HG03439 (cell line): ENCODE measurements at regions not wholly inside any gene's neighbourhood (a gene's known extent, or its start where the extent isn't known, plus 50 kb on each side); places are given as distances from the start of the nearest gene placed in this dataset.
"Not testable (repeated sequence)": the region's sequence is repeated elsewhere in the genome, so short reads cannot be mapped to it uniquely, and the experiment has no call there.

Experiments used
- ATAC-seq: cut with Tn5 transposase; IDR thresholded peaks from one replicate; pipeline ENCODE4 v1.9.1; 2021; ENCODE audit warnings: mild to moderate bottlenecking, moderate library complexity; ENCODE audit not compliant: unreplicated experiment

DNA sequence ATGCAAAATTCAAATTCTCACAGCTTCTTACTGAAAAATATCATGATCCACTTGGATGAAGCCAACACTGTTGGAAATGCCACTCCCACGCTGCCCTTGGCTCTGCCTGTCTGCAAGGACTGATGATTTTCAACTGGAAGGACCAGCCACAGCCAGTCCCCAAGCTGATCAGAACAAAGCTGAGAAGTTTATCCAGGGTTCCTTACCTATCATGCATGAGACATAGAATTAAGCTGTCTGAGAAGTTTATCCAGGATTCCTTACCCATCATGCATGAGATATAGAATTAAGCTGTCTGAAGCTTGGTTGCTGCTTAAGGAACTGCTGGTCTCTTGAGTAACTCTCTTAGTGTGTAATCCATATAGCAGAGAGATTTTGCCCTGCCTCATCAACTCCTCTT is 159.8 kb upstream of the TMEM260 start:
- no peak for ATAC-seq

DNA sequence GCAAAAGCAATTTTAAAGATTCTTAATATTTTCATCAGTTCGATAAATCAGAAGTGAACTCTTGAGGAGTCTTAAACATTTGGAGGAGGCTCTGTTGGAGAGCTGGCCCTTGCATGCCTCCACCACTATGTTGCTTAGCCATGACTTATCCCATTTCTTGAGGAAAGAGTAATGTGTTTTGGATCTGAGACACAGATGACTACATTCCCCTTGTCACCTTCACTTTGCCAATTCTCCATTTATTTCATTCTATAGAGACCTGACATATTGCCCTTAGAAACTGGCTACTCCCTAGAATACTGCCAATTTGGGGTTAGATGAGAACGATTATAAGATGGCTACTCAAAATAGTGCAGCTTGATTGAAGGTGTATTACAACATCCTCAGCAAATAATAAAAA is 157.4 kb upstream of the TMEM260 start:
- ATAC-seq: no peak

DNA sequence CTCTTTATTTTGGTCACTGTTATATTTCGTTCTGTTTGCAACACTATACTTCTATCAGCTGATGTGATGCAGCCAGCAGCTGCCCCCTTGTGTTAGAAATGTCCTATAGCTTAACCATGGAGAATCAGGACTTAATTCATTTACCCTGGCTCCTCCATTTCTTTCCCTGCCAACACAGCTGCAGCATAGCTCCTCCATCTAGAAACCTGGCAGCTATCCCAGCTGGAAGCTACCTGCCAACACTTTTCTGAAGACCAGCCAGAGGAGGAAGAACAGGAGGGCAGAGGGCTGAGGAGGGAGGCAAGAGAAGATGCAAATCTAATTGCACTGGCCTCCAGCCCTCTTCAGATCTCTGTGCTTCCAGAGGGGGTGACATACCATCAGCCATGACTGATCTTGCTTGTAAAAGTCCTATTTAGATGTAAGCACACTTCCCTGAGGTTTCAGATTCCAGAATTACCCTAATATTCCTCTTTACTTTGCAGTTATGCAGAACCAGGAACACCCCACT is 156.8 kb upstream of the TMEM260 start:
- no peak for ATAC-seq

DNA sequence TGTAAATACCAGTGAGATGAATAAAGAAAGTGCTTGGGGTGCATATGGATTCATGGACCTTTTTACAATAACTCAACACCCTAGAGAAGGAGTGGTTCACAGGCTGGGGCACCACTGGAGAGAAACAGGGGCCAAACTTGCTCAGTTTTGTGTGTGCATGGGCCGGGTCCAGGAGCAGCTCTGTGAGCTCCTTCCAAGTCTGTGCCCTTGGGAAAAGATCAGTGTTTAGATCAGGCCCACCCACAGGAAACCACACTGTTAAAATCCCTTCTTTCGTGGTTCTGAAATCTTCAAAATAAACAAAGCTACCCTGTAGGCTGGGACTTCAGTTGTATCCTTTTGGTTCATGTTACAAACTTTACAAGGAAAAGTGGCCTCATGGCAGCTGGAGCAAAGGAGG is 156.1 kb upstream of the TMEM260 start:
- no peak for ATAC-seq

DNA sequence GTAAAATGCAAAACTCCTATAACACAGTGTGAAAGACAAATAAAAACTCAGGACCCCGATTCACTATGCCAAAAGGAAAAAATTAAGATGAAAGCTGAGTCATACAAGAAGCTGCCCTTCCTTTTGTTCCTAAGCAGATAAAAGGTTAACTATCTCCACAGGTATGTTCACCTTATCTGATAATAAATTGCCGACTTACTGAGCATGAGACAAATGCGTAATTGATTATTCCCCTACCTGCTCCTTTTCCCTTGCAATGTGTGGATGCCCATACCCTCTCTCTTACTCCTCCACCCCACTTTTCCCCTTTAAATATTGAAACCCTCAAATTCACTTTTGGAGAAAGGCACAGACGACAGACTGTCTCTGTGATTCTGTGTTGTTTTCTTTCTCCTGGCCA is 148.6 kb upstream of the TMEM260 start:
- ATAC-seq: no peak

DNA sequence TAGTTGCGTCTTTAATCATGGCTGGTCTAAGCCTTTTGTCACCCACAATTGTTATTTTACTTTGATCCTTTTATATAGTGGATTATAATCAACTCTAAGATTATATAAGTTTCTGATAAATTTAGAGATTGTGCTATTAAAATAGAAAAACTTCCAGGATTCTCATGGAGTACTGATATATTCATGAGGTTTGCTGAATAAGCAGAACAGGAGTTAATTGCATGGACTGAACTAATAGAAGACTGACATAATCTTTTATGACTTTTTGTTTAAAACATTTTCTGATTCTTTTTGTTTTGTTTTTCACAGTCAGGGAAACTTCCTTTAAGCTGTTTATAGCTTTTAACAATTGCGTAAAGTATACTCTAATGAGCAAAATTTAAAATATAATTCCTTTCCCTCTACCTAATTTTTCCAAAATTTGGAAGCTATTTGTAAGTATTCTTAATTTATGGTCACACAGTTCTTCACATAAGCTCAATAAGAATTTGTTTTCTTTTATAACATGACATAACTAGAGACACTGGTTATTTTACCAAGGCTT is 129.9 kb upstream of the TMEM260 start:
- ATAC-seq: no peak

DNA sequence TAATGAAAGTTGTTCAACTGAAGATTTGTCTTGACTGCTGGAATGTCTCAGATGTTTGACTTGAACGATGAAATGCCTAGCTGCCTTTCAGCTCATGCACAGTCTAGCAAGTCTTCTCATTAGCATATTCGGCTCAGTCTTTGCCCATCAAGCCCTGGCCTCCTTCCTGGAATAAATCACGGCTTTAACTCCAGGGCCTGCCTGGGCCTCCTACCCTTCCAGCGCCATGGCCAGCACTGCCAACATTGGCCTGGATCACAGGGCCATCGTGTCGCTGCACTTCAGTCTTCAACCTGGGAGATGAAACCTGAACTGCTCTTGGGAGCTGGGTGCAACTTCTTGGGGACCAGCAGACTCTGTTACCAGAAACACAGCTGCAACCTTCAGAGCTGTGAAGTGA is 126.7 kb upstream of the TMEM260 start:
- no peak for ATAC-seq

DNA sequence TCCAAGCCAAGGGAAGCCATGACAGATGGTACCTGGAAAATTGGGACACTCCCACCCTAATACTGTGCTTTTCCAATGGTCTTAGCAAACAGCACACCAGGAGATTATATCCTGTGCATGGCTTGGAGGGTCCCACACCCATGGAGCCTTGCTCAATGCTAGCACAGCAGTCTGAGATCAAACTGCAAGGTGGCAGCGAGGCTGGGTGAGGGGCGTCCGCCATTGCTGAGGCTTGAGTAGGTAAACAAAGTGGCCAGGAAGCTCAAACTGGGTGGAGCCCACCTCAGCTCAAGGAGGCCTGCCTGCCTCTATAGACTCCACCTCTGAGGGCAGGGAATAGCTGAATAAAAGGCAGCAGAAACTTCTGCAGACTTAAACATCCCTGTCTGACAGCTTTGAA is 124.9 kb upstream of the TMEM260 start:
- not testable (repeated sequence) for ATAC-seq

DNA sequence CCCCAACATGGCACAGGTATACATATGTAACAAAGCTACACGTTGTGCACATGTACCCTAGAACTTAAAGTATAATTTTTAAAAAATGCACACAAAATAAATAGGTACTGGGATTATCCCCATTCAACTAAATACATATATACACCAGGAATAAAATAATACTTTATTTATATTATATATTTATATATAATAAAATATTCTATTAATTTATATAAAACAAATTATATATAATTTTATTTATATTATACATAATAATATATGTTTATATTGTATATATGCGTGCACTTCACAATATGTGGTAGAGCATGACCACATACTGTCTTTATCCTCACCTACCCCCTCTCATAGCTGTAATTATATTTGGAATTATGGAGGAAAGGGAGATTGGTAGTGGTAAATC is 119.1 kb upstream of the TMEM260 start:
- no peak for ATAC-seq

DNA sequence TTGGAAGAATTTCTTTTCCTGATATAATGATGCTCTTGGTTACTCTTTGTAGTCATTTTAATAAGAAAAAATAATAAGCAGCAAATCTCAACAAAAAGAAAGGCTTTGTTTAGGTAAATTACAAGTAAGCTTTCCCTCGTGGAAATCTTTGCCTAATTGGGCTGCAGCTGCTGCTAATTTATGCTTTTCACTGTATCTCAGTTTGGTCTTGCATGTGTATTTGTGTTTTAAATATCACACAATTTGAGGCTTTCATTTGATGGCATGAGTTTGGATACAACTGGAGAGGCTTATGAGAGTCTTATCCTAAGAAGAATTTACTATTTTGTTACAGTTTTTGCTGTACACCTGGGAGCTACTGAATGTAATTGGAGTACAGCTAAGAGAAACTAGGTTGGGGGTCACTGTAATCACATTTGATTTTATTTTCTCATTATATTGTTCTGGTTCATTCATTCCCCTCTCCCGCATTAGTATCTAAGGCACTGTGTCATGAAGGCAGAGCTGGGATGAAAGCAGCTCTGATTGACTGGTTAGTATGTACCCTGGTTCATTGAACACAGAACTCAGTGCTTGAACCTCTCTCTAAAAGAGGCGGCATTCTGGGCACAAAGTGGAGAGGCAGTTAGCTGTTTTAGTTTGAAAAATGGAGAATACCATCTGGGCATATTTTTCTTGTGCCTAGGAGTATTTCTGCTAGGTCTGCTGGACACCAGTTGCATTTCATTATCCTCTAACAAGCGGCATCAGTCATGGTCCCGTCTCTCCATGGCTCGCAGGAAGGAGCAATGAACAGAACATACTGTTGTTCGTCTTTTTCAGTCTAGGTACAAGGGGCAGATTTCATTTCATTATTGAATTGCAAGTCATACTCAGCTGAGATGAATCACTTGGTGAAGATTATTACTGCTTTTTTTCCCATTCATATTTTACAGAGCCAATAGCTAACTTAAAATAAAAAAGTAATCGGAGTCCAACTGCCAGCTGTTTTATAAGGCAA is 118.0 kb upstream of the TMEM260 start:
- no peak for ATAC-seq

DNA sequence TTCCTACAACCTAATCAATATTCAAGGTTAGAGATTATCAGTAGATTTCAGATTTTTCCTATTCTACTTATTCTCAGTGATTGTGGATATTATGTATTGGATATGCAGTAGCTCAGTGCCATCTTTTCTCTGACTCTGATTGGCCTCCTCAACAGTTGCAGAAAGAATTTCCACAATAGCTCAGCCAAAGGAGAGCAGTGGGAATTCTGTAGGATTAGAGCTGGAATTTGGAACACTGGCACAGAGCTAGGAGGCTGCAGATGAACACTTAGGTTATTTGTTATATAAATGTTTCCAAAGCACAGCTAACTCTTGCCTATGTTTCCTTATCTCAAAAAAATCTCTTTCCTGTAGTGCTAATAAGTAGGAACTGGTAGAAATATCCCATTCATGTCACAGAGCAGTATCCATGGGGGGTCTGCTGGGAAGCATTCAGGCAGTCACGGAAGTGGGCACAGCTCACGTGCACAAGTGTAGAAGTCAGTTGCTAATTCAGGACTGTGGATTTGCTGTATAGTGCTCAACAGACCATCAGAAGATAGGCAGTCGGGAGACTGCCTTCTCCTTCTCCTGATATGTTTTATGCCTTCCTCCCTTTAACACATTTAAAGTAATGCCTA is 116.2 kb upstream of the TMEM260 start:
- ATAC-seq: no peak

DNA sequence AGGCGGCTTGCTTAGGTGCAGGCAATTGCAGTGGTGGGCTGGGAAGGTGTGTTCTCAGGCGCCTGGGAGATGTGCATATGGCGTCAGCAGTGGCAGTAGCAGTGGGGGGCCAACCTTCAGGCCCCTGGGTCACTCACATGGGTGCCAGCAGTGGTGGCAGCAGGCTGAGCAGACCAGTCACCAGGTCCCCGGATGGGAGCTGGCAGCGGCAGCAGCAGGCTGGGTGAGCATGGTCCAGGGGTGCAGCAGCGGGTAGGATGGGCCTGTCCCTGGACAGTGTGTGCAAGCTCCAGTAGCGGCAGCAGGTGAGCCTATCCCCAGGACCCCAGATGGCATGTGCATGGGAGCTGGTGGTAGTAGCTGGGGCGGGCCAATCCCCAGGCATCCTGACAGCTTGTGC is 108.5 kb upstream of the TMEM260 start:
- no peak for ATAC-seq

DNA sequence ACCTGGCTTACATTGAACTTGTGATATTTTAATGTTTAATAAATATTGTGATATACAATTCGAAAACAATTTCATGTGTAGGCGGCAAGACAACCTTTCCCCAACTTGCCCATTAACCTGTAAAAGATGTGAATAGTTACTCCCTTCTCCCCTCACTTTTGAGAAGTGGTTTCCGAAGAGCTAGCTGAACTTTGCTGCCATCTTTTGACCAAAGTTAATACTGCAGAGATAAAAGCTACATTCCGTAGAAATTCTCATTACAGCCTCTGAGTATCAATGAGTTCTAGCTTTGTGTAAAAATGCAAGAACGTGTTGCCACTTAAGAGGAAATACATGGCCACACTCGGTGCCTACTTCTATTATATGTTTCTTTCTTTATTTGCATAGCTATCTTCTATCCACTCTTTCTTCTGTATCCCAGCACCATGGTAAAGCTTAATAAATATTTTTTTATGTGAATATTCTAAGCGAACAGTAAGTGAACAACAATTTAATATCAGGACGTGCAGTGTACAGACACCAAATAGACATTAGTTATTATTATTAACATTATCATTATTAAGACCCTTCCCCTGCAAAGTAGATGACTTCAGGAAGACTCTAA is 105.1 kb upstream of the TMEM260 start:
- ATAC-seq: no peak

DNA sequence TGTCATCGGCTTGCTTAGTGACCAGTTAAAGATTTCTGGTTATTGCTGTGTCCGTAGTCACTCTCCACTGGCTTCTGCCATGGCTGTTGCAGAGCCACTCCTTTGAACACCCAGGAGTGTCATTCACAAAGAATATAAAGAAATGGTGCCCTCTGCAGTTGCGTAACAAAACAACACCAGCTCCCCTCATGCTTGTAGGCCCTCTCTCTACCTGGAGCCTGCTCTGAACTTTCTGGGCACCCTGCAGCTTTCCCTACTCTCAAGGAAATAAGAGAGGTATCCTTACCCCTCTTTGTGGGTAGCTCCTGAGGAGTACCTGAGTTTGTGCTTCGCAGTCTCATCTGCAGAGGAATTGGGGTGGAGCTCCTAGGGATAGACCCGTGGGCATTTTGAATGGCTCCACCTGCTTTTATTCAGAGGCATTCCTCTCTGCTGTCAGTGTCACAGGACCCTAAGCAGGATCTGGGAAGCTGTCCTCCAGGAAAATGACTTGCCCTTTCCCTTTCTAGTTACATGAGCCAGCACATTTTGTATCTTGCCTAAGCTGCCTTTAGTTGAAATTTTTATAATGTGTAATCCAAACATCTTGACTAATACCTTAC is 97.2 kb upstream of the TMEM260 start:
- no peak for ATAC-seq

DNA sequence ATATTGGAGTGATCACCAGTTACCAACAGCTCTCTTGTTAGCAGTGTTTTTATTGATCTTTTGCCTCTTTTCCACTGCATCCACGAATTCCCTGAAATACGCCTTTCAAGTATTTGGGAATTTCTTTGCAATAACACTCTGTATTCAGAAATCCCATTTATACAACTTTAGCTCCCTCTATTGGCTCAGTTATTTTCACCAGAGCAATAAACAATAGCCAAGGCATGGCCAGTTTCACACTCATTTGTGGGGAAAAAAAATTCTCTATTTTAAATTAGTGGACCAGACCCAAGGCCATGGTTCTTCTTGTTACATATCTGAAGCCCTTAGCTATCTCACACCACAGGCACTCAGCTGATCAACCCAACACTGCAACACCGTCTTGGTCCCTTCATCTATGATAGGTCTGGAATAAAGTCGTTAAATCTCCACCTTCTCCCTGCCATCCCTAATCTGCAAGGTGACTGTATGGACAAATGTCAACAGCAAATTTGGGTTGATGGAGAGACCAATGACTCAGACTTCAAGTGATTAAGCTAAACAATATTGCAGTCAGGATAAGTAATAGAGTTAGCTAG is 92.4 kb upstream of the TMEM260 start:
- ATAC-seq: no peak

DNA sequence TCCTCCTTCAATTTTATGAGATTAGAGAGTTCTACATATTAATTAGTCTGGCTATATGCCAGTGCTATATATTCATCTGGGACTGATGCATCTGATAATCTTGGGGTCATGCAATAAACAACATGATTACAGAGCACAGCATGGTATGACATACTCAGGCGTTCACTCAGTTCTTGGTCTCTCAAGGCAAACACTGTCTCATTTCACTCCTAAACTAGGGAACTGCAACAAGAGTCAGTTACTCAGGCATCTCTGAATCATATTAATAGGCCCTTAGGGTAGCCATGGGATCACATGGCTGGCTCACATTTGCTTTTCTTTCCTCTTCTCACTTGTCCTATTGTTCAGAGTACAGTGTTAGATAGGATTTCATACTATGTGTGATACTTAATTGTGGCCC is 91.8 kb upstream of the TMEM260 start:
- no peak for ATAC-seq

DNA sequence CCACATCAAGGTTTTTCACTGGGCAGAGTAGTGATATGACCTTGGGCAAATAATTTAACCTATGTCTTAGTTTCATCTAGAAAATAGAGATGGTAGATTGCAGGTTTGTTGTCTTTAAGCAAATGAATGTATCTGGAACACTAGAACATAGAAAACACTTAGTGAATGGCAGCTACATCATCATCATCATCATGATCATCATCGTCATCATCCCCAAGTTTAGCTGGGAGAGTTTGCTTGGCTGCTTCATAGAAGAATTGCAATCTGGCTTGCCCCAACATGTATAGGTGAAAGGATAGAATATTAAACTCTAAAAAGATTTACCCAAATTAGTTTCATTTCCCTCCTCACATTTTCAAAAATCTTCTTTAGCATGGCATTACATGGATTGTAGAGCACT is 91.3 kb upstream of the TMEM260 start:
- ATAC-seq: no peak

DNA sequence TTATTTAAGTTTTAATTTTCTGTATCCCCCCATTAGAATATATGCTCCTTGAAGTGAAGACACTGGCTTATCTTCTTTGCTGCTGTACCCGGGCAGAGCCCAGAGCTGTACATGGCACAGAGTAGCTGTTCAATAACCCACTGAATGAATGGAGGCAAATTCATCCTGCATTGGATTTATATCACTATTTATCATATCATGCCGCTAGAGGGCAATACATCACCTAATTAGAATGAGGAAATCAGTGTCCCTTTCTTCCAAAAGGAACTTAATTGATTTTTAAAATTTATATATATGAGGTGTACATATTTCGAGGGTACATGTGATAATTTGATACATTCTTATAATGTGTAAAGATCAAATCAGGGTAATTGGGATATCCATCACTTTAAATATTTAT is 89.2 kb upstream of the TMEM260 start:
- ATAC-seq: no peak

DNA sequence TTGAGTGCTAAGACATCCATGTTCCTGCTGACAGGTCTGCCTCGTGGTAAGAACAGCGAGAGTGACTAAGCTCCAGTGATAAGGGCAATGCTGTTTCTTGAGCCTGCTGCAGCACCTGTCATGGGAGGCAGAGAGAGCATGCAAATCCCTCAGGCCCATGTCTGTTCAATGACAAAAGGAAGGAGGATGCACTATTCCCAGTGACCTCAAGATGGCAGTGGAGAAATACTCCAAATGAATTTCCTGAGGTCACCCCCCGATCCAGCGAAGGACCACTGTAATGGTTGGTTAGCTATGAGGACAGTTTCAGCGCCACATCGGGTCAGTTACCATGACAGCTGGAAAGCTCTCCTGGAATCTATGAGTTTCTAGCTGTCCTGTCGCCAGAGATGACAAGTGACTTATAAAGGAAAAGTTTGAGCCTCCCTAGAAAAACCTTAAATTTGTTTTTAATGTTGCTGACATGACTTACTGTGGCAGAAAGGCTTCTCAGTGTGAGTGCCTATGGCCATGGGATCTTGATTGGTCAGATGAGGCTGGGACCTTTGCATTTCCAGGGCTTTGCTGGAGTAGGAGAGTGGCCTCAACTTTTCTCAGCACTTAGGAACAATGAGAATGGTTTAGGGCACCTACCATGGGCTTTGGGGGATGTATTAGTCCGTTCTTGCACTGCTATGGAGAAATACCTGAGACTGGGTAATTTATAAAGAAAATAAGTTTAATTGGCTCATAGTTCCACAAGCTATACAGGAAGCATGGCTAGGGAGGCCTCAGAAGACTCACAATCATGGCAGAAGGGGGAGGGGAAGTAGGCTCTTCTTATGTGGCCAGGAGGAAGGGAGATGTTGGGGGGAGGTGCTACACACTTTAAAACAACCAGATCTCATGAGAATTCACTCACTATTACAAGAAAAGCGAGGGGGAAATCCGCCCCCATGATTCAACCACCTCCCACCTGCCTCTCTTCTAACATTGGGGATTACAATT is 88.0 kb upstream of the TMEM260 start:
- peak; percentile 58 for ATAC-seq

DNA sequence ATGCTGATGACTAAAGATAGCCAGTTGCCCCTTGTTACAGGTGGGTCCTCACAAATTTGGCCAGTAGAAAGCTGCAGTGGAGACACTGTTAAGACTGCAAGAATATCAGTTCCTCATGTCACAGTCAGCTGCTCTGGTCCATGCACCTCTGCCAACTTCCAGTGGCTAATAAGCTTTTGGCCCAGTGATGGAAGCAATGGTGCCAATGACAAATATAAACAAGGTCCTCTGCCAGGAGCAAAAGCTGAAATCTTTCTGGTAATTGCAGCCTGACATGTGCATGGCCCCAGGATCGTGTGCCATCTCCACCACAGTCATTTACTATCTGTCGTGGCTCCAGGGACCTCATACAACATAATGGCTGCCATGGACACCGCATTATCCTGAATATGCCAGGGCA is 85.4 kb upstream of the TMEM260 start:
- ATAC-seq: no peak
